GM21786 (cell line): ENCODE measurements at regions not wholly inside any gene's neighbourhood (a gene's known extent, or its start where the extent isn't known, plus 50 kb on each side); places are given as distances from the start of the nearest gene placed in this dataset.

Source experiments
- ATAC-seq: cut with Tn5 transposase; IDR thresholded peaks from one replicate; pipeline ENCODE4 v1.9.1; 2021; ENCODE audit not compliant: unreplicated experiment

DNA sequence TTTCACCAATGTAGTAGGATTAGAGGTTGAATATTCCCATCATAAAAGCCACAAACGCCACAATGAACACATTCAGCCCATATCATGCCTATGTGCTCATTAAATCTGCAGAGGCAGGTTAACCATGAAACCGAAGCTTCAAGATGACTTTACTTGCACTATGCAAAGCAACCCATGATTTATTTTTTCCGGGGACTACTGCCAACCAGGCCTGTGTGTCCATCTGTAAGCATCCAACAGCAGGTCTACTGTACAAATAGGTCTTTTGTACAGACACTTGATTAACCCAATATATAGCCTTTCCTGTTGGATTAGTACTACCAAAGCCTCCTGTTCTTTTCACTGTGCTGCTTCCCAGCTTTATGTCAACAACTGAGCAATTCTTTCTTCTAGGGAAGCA is 104.9 kb upstream of the CDH10 start:
- ATAC-seq: no peak

DNA sequence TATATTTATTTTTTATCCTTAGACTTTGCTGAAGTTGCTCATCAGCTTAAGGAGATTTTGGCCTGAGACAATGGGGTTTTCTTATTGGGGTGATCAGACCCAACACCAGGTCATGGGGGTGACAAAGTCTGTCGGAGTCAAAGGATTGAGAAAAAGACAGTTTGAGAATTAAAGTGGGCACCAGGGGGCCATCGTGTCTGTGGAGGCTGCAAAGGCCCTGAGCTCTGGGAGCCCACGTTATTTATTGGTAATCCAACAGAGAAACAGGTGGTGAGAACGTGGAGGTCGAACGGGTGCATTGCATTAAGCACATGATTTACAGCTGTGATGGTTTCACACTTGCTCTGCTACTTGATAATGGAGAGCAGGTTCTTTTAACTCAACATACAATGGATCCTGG is 102.5 kb upstream of the CDH10 start:
- ATAC-seq: no peak

DNA sequence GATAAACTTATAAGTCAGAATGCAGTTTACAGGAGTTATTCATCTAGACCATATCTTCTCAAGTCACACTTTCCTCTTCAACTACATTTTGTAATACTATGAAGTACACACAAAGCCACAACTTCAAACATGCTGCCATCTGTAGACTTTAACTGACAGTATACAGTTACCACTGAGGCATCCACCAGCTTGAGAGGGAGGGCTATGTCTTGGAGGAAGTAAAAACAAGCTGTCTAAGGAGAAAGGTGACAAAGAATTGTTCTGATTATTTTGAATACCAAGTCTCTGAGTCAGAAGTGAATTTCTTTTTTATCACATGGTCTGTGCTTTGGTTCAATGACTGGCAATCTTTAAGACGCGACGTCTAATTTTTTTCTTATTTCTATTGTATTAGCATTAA is 97.6 kb upstream of the CDH10 start:
- no peak for ATAC-seq

DNA sequence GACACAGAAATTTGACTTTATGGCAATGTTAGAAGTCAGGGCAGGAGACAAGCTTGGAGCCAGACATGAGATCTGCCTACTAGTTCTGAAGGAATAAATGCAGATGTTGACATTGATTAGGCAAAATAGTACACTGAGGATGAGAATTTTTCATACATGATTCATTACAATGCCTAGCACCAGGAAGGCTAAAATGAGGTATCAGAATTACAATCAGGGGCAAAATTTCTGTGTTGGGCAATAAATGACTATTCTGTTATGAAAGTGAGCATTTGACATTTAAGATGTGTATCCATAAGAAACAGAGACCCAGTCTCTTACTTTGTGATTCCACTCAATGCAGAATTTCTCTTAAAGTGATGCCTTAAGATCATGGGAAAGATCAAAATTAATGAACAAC is 92.4 kb upstream of the CDH10 start:
- ATAC-seq: no peak

DNA sequence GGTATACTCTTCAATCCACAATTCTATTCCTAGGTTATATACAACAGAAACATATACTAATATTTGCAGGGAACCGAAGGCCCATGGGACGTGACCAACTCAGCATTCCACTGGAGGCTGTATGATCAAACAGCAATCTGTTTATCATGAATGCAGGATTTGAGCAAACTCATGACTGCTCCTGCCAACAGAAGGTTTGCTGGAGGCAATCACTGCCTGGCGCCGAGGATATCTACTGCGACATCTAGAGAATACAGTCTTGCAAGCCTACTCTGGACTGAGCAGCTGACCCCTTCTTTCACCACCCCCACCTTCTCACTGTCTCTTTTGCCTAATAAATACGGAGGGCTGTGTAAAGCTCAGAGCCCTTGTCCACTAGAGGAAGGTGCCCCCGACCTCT is 90.5 kb upstream of the CDH10 start:
- ATAC-seq: no peak

DNA sequence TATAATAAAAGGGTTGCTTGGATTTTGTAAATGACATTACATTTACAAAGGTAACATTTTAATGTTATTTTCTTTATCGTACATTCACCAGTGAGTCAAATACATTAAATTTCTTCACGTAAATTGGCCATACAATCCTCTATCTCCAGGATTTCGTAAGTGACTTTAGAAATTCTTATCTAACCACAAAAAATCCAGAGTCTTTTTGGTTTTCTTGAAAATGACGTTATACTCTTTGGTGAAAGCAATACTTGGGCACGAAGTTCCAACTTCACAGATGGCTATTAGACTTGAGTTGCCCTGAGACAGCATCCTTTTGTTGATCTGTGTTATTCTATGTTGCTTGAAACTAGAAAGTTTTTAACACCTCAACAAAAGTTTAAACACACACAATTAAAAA is 87.4 kb upstream of the CDH10 start:
- no peak for ATAC-seq

DNA sequence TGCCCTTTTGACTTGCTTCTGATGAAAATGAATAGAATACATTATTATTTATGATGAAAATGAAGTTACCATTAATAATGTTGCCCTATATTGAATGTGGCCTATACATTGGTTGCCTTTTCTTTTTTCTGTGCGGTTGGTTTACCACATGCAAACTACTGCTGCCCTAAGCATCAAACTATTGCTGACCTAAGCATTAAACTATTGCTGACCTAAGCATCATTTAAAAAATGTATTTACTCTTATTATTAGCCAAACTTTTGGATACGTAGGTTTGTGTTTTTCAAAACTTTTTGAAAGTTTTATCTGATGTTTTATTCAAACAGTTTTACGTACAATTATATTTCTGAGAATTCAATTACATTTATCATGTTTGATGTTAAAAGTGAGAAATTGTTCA is 76.0 kb upstream of the CDH10 start:
- ATAC-seq: no peak

DNA sequence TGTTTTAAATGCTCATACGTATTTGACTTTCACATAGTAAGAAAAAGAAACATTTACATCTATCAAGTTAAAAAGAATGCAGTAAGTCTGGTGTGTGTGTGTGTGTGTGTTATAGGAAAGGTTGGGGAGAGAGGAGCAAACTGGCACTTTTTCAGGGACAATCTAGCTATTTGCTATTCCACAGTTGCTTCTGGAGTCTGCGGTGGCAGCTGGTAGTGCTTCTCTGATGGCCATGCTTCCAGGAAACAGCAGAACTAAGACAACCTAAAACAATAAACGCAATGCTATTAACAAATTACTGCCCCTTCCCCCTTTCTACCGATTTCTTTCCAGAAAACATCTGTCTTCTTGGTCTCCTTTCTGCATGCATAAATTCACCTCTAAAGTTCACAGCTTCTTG is 70.0 kb upstream of the CDH10 start:
- no peak for ATAC-seq

DNA sequence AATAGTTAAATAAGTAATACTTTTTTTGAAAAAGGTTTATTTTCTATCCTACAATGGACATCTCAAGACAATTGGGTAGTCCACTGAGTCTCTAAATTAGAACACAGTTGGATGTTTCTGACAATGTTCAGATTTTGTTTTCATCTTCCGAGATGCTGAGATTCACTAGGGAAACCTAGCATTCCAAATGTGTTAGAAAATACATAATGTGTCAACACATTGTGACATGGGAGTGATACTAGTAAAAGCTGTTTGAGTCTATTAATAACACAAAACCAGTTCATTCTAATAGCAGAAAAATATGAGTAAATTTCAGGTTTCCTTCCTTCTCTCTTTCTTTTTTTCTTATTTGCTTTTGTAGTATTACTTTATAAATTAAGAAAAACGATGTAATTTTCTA is 68.2 kb upstream of the CDH10 start:
- no peak for ATAC-seq

DNA sequence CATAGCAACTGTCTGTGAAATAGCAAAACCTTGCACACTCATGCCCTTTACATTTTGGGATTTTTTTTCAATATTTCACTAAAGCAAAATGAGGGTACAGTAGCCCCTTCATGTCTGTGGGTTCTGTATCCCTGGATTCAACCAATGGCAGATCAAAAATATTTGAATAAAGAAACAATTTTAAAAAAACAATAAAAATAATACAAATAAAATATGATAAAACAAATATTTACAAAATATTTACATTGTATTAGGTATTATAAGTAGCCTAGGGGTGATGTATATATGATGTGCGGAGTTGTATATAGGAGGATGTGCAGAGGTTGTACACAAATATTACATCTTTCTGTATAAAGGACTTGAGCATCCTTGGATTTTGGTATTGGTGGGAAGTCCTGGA is 67.3 kb upstream of the CDH10 start:
- no peak for ATAC-seq

DNA sequence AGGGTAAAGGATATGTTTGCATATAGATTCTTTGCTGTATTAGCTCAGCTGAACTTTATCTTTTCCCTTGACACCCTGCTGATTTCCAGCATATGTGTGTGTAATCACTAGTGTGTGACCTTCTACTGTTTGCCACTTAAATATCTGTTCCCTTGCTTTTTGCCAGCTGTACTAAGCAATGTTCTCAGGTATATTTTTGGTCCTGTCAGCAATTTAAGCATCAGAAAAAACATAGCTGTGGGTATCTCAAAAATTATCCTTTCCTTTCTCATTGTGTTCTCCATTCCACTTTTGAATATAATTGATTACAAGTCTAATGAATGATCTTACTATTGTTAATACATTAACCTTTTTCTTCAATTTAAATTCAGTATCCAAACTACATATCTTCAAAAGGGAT is 59.2 kb upstream of the CDH10 start:
- no peak for ATAC-seq
